HUES48 (cell line): ENCODE measurements at regions not wholly inside any gene's neighbourhood (a gene's known extent, or its start where the extent isn't known, plus 50 kb on each side); places are given as distances from the start of the nearest gene placed in this dataset.

Source experiments
- H3K27ac ChIP-seq: one replicate; pipeline ENCODE4 v1.7.0; 2013; ENCODE audit warnings: low read depth, low read length, inconsistent platforms
- H3K27me3 ChIP-seq: 2 replicates; pipeline ENCODE4 v1.6.1; 2013; ENCODE audit warnings: mild to moderate bottlenecking, low read length; ENCODE audit not compliant: control insufficient read depth, insufficient read depth
- H3K36me3 ChIP-seq: 2 replicates; pipeline ENCODE4 v1.6.1; 2013; ENCODE audit warnings: low read length; ENCODE audit not compliant: control insufficient read depth, insufficient read depth
- H3K4me1 ChIP-seq: 2 replicates; pipeline ENCODE4 v1.6.1; 2013; ENCODE audit warnings: mild to moderate bottlenecking, low read length; ENCODE audit not compliant: control insufficient read depth, insufficient read depth
- H3K4me3 ChIP-seq: 2 replicates; pipeline ENCODE4 v1.5.1; 2013; ENCODE audit warnings: mild to moderate bottlenecking, low read depth, low read length
- H3K9ac ChIP-seq: 2 replicates; pipeline ENCODE4 v1.6.1; 2013; ENCODE audit warnings: mild to moderate bottlenecking, low read depth, low read length, moderate library complexity
- H3K9me3 ChIP-seq: 2 replicates; pipeline ENCODE4 v1.6.1; 2013; ENCODE audit warnings: low read length; ENCODE audit not compliant: control insufficient read depth, insufficient read depth

DNA sequence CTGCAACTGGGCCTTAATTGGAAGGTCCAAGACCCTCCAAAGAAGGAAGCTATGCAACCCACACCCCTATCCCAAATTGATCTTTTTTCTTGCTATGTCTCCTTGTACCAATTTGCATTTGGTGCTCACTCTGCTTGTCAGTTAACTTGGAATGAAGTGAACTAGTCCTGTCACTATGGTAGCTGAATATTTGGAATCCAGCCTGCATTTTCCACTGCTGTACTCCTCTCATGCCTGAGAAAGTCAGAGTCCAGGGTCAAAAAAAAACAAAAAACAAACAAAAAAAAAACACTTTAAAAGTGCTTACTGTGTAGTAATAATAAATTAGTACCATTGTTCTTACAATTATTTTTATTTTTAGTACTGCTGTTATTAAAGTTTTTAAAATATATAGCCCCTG, 462.8 kb upstream of the SLC8A1 start:
- H3K4me3 ChIP-seq = no peak overlapping the region
- H3K4me1 ChIP-seq = no peaks in the 10 kb centered on the region
- no peaks in the 10 kb centered on the region for H3K9me3 ChIP-seq
- H3K9ac ChIP-seq = no peak overlapping the region
- H3K27ac ChIP-seq = no peak overlapping the region
- H3K27me3 ChIP-seq = no peaks in the 10 kb centered on the region
- no peaks in the 10 kb centered on the region for H3K36me3 ChIP-seq

DNA sequence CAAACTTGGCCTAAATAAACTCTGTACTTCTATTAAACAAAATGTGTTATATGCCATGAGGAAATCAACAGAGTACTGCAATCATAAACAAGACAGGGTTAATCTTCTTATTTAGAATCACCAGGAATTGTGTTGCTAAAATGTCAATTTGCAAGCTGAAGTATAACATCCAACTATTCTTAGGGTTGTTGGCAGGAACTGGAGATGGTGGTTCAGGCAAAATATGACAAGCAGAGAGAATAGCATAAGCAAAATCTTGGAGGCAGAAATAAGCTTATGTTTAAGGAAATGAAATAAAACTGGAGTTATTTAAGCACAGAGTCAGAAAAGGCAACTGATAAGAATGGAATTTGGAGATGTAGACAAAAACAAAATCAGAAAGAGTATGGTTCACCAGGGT, 463.8 kb upstream of the SLC8A1 start:
- no peaks in the 10 kb centered on the region for H3K9me3 ChIP-seq
- no peak overlapping the region for H3K4me3 ChIP-seq
- no peak overlapping the region for H3K9ac ChIP-seq
- no peak overlapping the region for H3K27ac ChIP-seq
- no peaks in the 10 kb centered on the region for H3K4me1 ChIP-seq
- H3K36me3 ChIP-seq = no peaks in the 10 kb centered on the region
- H3K27me3 ChIP-seq = no peaks in the 10 kb centered on the region

DNA sequence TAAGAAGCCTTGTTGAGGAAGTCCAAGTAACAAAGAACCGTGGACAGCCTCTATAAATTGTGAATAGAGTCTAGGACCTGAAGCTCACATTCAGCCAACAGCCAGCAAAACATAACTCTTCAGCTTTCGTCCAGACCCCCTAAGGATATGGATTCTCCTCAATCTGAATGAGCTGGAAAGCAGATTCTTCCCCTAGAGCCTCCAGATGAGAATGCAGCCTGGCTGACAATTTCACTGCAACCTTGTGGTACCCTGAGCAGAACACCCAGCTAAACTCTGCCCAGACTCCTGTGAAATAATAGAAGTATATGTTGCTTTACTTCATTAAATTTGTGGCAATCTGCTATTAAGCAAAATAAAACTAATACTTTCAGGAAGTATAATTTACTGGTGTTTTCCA, 483.5 kb upstream of the SLC8A1 start:
- Histone ChIP-seq H3K27me3 (no peaks in the 10 kb centered on the region), H3K4me1 (no peaks in the 10 kb centered on the region), H3K27ac (no peak overlapping the region), H3K36me3 (no peaks in the 10 kb centered on the region), H3K9ac (no peak overlapping the region), H3K9me3 (no peaks in the 10 kb centered on the region), H3K4me3 (no peak overlapping the region)

DNA sequence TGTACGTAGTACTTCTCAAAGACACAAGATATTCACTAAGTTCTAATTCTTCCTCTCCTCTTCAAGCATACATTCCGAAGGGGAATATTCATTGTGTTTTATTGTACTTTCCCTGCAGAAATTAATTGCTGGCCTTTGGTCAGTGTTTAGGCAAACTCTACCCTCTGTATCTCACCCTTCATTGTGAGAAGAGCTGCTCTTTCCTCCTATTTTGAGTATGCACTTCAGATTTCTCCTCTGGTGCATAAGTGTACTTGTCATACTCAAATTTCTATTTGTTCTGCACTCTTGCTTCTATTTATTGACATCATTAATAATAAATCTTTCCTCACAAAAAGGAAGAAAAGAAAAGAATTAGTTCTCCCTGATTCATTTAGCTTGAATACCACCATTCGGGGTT, 485.4 kb upstream of the SLC8A1 start:
- Histone ChIP-seq H3K36me3 (no peaks in the 10 kb centered on the region), H3K27me3 (no peaks in the 10 kb centered on the region), H3K4me1 (no peaks in the 10 kb centered on the region), H3K9ac (no peak overlapping the region), H3K9me3 (peaks cover 5% of the 10 kb centered on the region; the same call in 1 of the 2 replicates), H3K4me3 (no peak overlapping the region), H3K27ac (no peak overlapping the region)

DNA sequence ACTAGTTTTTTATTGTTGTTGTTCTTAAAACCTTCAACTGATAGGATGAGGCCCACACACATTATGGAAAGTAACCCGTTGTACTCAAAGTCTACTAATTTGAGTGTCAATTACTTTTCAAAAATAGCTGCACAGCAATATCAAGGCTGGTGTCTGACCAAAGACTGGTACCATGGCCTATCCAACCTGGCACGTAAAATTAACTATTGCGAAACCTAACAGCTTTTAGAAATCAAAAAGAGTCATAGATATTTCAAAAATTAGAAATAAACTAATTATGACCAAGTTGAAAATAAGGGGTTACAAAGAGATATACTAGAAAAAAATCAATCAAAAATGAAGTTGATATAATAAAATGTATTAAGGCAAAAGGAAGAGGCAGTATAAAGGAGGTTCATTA, 501.5 kb upstream of the SLC8A1 start:
- Histone ChIP-seq H3K27ac (no peak overlapping the region), H3K4me1 (no peaks in the 10 kb centered on the region), H3K9ac (no peak overlapping the region), H3K36me3 (no peaks in the 10 kb centered on the region), H3K9me3 (no peaks in the 10 kb centered on the region), H3K27me3 (no peaks in the 10 kb centered on the region), H3K4me3 (no peak overlapping the region)

DNA sequence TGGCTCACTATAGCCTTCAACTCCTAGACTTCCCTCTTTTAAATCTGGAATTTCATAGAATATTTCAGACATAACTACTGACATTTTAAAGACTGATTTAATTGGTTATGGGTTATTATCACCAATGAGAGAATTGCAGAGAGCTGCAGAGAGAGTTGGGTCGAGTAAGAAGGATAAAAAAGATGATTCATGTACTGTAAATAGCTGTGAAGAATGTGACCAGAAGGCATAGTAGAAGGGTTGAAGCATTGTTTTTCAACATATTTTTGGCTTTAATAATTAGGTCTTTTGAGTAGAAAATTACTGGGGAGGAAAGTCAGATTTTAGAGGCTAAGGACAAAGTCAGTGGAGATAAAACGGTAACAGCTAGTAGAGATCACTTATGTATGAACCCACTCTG, 503.2 kb upstream of the SLC8A1 start:
- H3K4me1 ChIP-seq = no peaks in the 10 kb centered on the region
- no peak overlapping the region for H3K4me3 ChIP-seq
- no peaks in the 10 kb centered on the region for H3K36me3 ChIP-seq
- H3K9ac ChIP-seq = no peak overlapping the region
- no peaks in the 10 kb centered on the region for H3K27me3 ChIP-seq
- H3K27ac ChIP-seq = no peak overlapping the region
- no peaks in the 10 kb centered on the region for H3K9me3 ChIP-seq

DNA sequence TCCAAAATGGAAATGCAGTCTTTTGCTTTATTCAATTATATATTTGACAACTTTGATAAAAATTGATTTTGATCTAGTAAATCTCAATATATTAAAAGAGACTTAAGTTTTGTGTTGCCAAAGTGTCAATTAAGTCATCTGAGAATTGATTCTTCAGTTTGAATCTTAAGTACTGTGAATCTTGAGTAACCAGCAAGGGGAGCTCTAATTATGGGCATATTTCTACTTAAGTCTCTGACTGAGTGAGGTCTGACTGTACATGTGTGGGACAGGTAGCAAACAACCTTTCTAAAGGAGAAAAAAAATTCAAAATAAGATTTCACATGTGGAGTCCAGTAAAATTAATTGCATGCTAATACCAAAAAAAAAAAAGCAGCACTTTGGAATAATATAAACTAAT, 503.7 kb upstream of the SLC8A1 start:
- Histone ChIP-seq H3K9ac (no peak overlapping the region), H3K4me3 (no peak overlapping the region), H3K27me3 (no peaks in the 10 kb centered on the region), H3K36me3 (no peaks in the 10 kb centered on the region), H3K4me1 (no peaks in the 10 kb centered on the region), H3K9me3 (no peaks in the 10 kb centered on the region), H3K27ac (no peak overlapping the region)

DNA sequence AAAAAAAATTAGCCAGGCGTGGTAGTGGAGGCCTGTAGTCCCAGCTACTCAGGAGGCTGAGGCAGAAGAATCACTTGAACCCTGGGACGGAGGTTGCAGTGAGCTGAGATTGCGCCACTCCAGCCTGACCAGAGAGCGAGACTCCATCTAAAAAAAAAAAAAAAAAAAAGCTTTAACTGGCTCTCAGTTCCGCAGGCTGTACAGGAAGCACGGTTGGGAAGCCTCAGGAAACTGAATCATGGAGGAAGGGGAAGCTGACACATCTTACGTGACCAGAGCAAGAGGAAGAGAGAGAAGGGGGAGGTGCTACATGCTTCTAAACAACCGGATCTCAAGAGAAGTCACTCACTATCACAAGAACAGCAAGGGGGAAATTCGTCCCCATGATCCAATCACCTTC, 505.6 kb upstream of the SLC8A1 start:
- no peaks in the 10 kb centered on the region for H3K4me1 ChIP-seq
- H3K9me3 ChIP-seq = no peaks in the 10 kb centered on the region
- H3K27ac ChIP-seq = no peak overlapping the region
- H3K36me3 ChIP-seq = no peaks in the 10 kb centered on the region
- H3K27me3 ChIP-seq = no peaks in the 10 kb centered on the region
- no peak overlapping the region for H3K4me3 ChIP-seq
- no peak overlapping the region for H3K9ac ChIP-seq

DNA sequence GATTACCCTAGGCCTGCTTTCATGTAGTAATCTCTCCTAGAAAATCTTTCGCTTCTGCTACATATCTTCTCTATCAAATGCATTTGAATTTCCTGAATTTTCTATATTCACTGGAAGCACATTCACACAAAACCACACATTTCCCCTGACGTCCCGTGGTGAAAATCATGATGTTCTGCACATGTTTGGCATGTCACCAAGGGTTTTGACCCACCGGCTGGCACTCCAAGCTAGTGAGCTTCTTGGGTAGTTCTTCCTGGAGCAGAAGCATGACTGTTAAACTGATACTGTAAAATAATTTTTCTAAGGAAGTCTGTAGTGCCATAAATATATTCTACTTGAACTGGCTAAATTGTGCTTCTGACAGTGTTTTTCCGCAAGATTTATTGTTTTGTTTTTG, 510.1 kb upstream of the SLC8A1 start:
- Histone ChIP-seq H3K4me3 (no peak overlapping the region), H3K36me3 (no peaks in the 10 kb centered on the region), H3K9ac (no peak overlapping the region), H3K9me3 (no peaks in the 10 kb centered on the region), H3K4me1 (no peaks in the 10 kb centered on the region), H3K27me3 (no peaks in the 10 kb centered on the region), H3K27ac (no peak overlapping the region)

DNA sequence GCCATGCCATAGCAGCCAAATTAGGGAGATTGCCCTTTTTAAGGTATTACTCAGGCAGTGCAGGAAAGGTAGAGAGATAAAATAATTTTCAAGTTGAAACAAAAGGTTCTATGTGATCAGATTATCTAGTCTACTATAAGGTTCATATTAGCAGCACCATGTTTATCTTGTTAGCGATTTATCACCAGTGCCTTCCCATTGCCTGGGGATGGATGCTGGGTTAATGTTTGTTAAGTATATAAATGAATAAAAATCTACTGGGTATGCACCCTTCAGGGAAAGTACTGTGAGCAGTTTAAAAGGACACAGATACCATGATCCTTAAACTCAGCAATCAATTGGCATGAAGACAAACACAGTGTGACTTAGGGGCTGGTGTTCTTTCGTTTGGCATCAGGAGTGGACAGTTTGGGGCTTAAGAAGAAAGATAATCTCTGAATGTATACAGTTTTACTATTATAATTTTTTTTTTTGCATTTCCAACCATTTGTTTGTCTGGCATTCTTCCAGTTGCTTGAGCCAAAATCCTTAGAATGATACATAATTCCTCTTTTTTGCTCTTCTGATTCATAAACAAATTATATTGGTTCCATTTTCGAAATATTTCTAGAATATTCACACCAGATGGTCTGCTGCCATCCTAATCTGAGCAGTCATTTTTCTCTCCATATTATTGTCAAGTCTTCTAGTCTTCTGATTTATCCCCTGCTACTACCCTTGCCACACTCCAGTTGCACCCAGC, 512.8 kb upstream of the SLC8A1 start:
- Histone ChIP-seq H3K9me3 (no peaks in the 10 kb centered on the region), H3K4me3 (no peak overlapping the region), H3K9ac (no peak overlapping the region), H3K27me3 (no peaks in the 10 kb centered on the region), H3K4me1 (no peaks in the 10 kb centered on the region), H3K27ac (no peak overlapping the region), H3K36me3 (no peaks in the 10 kb centered on the region)

DNA sequence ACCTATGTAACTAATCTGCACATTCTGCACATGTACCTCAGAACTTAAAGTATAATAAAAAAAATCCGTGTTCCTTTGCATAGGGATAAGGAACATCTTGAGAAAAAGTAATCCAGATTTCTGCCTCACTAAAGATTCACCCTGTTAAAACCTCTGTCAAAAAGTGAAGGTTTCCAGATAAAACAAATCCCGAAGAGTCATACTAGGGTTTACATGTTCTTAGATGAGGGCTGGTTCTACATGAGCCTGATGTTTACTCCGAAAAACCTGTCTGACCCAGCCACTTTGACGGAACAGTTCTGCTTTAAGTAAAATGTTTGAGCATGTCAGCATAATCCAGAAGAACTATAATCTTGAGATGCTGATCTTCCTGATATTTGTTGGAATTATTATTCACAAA, 515.6 kb upstream of the SLC8A1 start:
- Histone ChIP-seq H3K27ac (no peak overlapping the region), H3K9me3 (no peaks in the 10 kb centered on the region), H3K4me1 (no peaks in the 10 kb centered on the region), H3K4me3 (no peak overlapping the region), H3K9ac (no peak overlapping the region), H3K27me3 (no peaks in the 10 kb centered on the region), H3K36me3 (no peaks in the 10 kb centered on the region)

DNA sequence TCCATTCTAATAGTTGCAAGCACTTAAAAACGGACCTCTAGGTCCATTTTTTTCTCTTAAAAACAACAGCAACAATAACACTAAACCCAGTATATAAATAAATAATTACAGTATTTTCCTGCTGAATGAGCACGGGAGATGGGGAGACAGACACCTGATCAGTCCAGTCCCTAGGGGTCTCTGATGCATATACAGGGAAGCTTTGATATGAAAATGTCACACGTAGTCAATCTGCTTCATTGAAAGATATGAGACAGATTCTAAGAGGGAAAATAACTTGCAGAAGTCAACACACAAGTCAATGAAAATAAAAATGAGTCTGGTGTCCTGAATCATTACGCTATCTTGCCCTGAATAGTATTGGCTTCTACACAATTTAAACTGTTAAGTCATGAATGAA, 523.3 kb upstream of the SLC8A1 start:
- Histone ChIP-seq H3K4me3 (no peak overlapping the region), H3K9me3 (no peaks in the 10 kb centered on the region), H3K36me3 (no peaks in the 10 kb centered on the region), H3K4me1 (no peaks in the 10 kb centered on the region), H3K27ac (no peak overlapping the region), H3K27me3 (no peaks in the 10 kb centered on the region), H3K9ac (no peak overlapping the region)
